ENCODE measurements at regions not wholly inside any gene's neighbourhood (a gene's known extent, or its start where the extent isn't known, plus 50 kb on each side); places are given as distances from the start of the nearest gene placed in this dataset.

GRCh38 chr3:40938591-40938990 lies 260.7 kb upstream of the CTNNB1 start:
- no peaks in the 10 kb centered on the region for H3K4me1 Mint-ChIP-seq
- no peak overlapping the region for H4K91ac ChIP-seq (ENCODE audit: insufficient read length, low read depth, low read length)
- no peak overlapping the region for H3K14ac ChIP-seq (ENCODE audit: insufficient read depth, low read length)
- no peak overlapping the region for H3K4me2 ChIP-seq (ENCODE audit: insufficient read depth, insufficient read length, low read length)
- DNase-seq = no peak
- no peak overlapping the region for H3K56ac ChIP-seq (ENCODE audit: insufficient read length, low read depth, low read length)
- no peaks in the 10 kb centered on the region for H3K27me3 ChIP-seq (ENCODE audit: insufficient read depth, low read length)
- no peaks in the 10 kb centered on the region for H3K4me1 ChIP-seq (ENCODE audit: insufficient read depth, low read length)
- no peak overlapping the region for H2BK12ac ChIP-seq (ENCODE audit: insufficient read length, low read depth, low read length)
- H3K4ac ChIP-seq (ENCODE audit: low read depth, low read length) = no peak overlapping the region
- H3K79me1 ChIP-seq (ENCODE audit: insufficient read depth, low read depth, low read length, poor library complexity, severe bottlenecking) = no peaks in the 10 kb centered on the region
- H2AFZ ChIP-seq (ENCODE audit: low read length) = no peak overlapping the region
- no peak overlapping the region for H2AK5ac ChIP-seq (ENCODE audit: insufficient read length, low read length)
- H3K9me3 ChIP-seq (ENCODE audit: control insufficient read depth, low read depth, low read length) = no peaks in the 10 kb centered on the region
- no peaks in the 10 kb centered on the region for H3K23me2 ChIP-seq (ENCODE audit: insufficient read length, low read depth, low read length, poor library complexity, severe bottlenecking)
- no peak overlapping the region for H3K4me3 Mint-ChIP-seq
- TF ChIP-seq CTCF (conservative IDR thresholded peaks at IDR 0.05) = no peak
- H4K8ac ChIP-seq (replicated peaks; ENCODE audit: insufficient read length, low read depth, low read length) = no peak overlapping the region
- no peak overlapping the region for H3K18ac ChIP-seq (ENCODE audit: insufficient read length, low read depth, low read length)
- H3K79me2 ChIP-seq (ENCODE audit: insufficient read depth, low read length) = no peaks in the 10 kb centered on the region
- no peak overlapping the region for H2BK5ac ChIP-seq (ENCODE audit: insufficient read length, low read length)
- H3K27ac Mint-ChIP-seq = no peak overlapping the region
- no peak overlapping the region for H2BK20ac ChIP-seq (ENCODE audit: low read depth, low read length, poor library complexity, severe bottlenecking)
- no CpG with 5 or more reads among the region's 3 CpGs for WGBS (ENCODE audit: extremely low coverage, insufficient read length, low lambda C conversion rate)
- no peak overlapping the region for H3K27ac ChIP-seq (ENCODE audit: insufficient read length, low read depth, low read length)
- H3K36me3 Mint-ChIP-seq (ENCODE audit: insufficient read depth in 1 of 3, low read depth in 3 of 3) = no peaks in the 10 kb centered on the region
- H2BK15ac ChIP-seq (ENCODE audit: low read depth, low read length) = no peak overlapping the region
- H3K27me3 Mint-ChIP-seq (ENCODE audit: low read depth) = no peaks in the 10 kb centered on the region
- H3T11ph ChIP-seq (ENCODE audit: low read length) = no peak overlapping the region
- H3K9me3 Mint-ChIP-seq = no peaks in the 10 kb centered on the region
- no peaks in the 10 kb centered on the region for H4K20me1 ChIP-seq (ENCODE audit: control insufficient read depth, insufficient read depth, insufficient read length)
- H3K9ac ChIP-seq (ENCODE audit: extremely low read depth, insufficient read length, low read length) = no peak overlapping the region
- H2BK120ac ChIP-seq (ENCODE audit: low read depth, low read length, poor library complexity, severe bottlenecking) = no peak overlapping the region
- no peak overlapping the region for H3K23ac ChIP-seq (ENCODE audit: insufficient read length, low read depth, low read length)
- H4K5ac ChIP-seq (ENCODE audit: insufficient read length, low read depth, low read length) = no peak overlapping the region

Measured in H9 (cell line).